GM23338 (cell line): ENCODE measurements at regions not wholly inside any gene's neighbourhood (a gene's known extent, or its start where the extent isn't known, plus 50 kb on each side); places are given as distances from the start of the nearest gene placed in this dataset.

ENCODE experiments used
- ATAC-seq: fragments of 200-7000 bp; cut with Tn5 transposase; 3 replicates; pipeline ENCODE4 v1.9.1; 2020
- DNase-seq: peaks from one replicate; pipeline ENCODE4 v3.0.0-alpha.2; 2015; ENCODE audit warnings: low spot score
- H2AFZ ChIP-seq: fragments of 200-600 bp; sonication (generic); 2 replicates; pipeline ENCODE4 v1.8.0; 2016; ENCODE audit warnings: antibody characterized with exemption, mild to moderate bottlenecking, moderate library complexity
- H3F3A ChIP-seq: fragments of 200-600 bp; sonication (generic); replicated peaks from 2 replicates; pipeline ENCODE4 v1.8.0; 2017; ENCODE audit warnings: antibody characterized with exemption, mixed run types, low read depth
- H3K27ac ChIP-seq: fragments of 200-600 bp; sonication (generic); 2 replicates; pipeline ENCODE4 v1.6.1; 2016; ENCODE audit warnings: low read depth
- H3K27me3 ChIP-seq: fragments of 200-600 bp; sonication (generic); 2 replicates; pipeline ENCODE4 v1.8.0; 2016; ENCODE audit warnings: mild to moderate bottlenecking, mixed run types, moderate library complexity; ENCODE audit not compliant: insufficient read depth
- H3K36me3 ChIP-seq: fragments of 200-600 bp; sonication (generic); 2 replicates; pipeline ENCODE4 v1.8.0; 2016; ENCODE audit warnings: mild to moderate bottlenecking; ENCODE audit not compliant: insufficient read depth
- H3K4me1 ChIP-seq: fragments of 200-600 bp; sonication (generic); 2 replicates; pipeline ENCODE4 v1.8.0; 2016; ENCODE audit warnings: mild to moderate bottlenecking, moderate library complexity; ENCODE audit not compliant: insufficient read depth
- H3K4me2 ChIP-seq: fragments of 200-600 bp; sonication (generic); 2 replicates; pipeline ENCODE4 v1.7.1; 2017; ENCODE audit warnings: mixed run types
- H3K4me3 ChIP-seq: fragments of 200-600 bp; sonication (generic); 2 replicates; pipeline ENCODE4 v1.6.1; 2016; ENCODE audit warnings: mixed run types
- H3K79me2 ChIP-seq: fragments of 200-600 bp; sonication (generic); replicated peaks from 2 replicates; pipeline ENCODE4 v1.8.0; 2017; ENCODE audit warnings: mild to moderate bottlenecking; ENCODE audit not compliant: insufficient read depth
- H3K9me2 ChIP-seq: fragments of 200-600 bp; sonication (generic); 2 replicates; pipeline ENCODE4 v1.8.0; 2017; ENCODE audit not compliant: insufficient read depth
- H4K20me1 ChIP-seq: fragments of 200-600 bp; sonication (generic); replicated peaks from 2 replicates; pipeline ENCODE4 v1.8.0; 2017; ENCODE audit warnings: mild to moderate bottlenecking; ENCODE audit not compliant: insufficient read depth
- H3K27ac Mint-ChIP-seq: 2 replicates; pipeline ENCODE4 v1.8.0; 2020; ENCODE audit warnings: inconsistent platforms, mild to moderate bottlenecking, moderate library complexity, mixed read lengths
- H3K27me3 Mint-ChIP-seq: 3 replicates; pipeline ENCODE4 v1.8.0; 2022; ENCODE audit warnings: low read depth, mild to moderate bottlenecking, moderate library complexity, mixed read lengths, inconsistent platforms; ENCODE audit not compliant: insufficient read depth, poor library complexity
- H3K36me3 Mint-ChIP-seq: 3 replicates; pipeline ENCODE4 v1.8.0; 2021; ENCODE audit warnings: low read depth, mild to moderate bottlenecking, inconsistent platforms, moderate library complexity, mixed read lengths
- H3K4me1 Mint-ChIP-seq: 3 replicates; pipeline ENCODE4 v1.8.0; 2020; ENCODE audit warnings: mild to moderate bottlenecking, inconsistent platforms, mixed read lengths
- H3K4me3 Mint-ChIP-seq: 3 replicates; pipeline ENCODE4 v1.8.0; 2021; ENCODE audit warnings: moderate library complexity, mild to moderate bottlenecking, inconsistent platforms, mixed read lengths
- H3K9me3 Mint-ChIP-seq: 3 replicates; pipeline ENCODE4 v1.8.0; 2020; ENCODE audit warnings: moderate library complexity, mild to moderate bottlenecking, inconsistent platforms, mixed read lengths
- EZH2 ChIP-seq: fragments of 200-600 bp; sonication (generic); IDR thresholded peaks from one replicate; pipeline ENCODE4 v1.8.0; 2017; ENCODE audit warnings: antibody characterized with exemption, mild to moderate bottlenecking, low read depth; ENCODE audit not compliant: unreplicated experiment
- JUNB ChIP-seq: IDR thresholded peaks from one replicate; pipeline ENCODE4 v1.6.1; 2016; ENCODE audit warnings: antibody characterized with exemption; ENCODE audit not compliant: unreplicated experiment
- NANOG ChIP-seq: IDR thresholded peaks from 2 replicates; pipeline ENCODE4 v1.6.1; 2016; ENCODE audit warnings: antibody characterized with exemption, borderline replicate concordance
- STAT1 ChIP-seq: IDR thresholded peaks from one replicate; pipeline ENCODE4 v1.6.1; 2016; ENCODE audit warnings: antibody characterized with exemption; ENCODE audit not compliant: unreplicated experiment
- ZNF114 ChIP-seq: fragments of 250-450 bp; sonication (Bioruptor Pico); IDR thresholded peaks from 2 replicates; pipeline ENCODE4 v1.5.0; 2020; ENCODE audit warnings: mild to moderate bottlenecking, moderate library complexity
- ZNF331 ChIP-seq: fragments of 250-450 bp; sonication (Bioruptor Pico); IDR thresholded peaks from 2 replicates; pipeline ENCODE4 v1.5.0; 2020; ENCODE audit warnings: low read depth, mild to moderate bottlenecking, moderate library complexity
- TF ChIP-seq, protein P1 (sequence below): IDR thresholded peaks from 2 replicates; pipeline ENCODE4 v1.6.1; 2016; ENCODE audit warnings: antibody characterized with exemption
- TF ChIP-seq, protein P2 (sequence below): fragments of 250-450 bp; sonication (Bioruptor Pico); IDR thresholded peaks from 2 replicates; pipeline ENCODE4 v1.5.0; 2020; ENCODE audit warnings: mild to moderate bottlenecking, moderate library complexity

DNA sequence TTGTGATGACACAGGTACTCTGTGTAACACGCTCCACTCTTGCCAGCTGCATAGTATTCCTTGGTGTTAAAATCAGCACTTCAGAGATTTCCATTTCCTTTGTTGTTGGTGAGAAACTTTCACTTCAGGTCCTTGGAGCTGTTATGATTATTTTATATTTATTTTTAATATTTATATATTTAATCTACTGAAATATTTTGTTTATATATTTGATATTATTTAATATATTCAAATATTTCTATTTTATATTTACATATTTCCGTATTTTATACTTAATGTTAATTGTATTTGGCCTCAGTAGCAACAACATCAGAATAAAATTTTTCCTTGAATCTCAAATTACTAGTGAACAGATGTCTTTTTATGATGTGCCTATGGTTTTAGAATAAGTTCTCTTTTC is 225.3 kb downstream of the MAGEB17 start:
- Histone ChIP-seq H2AFZ (no peak overlapping the region), H3K9me2 (no peaks in the 10 kb centered on the region), H3K36me3 (peaks cover 4% of the 10 kb centered on the region; the same call in 1 of the 2 replicates), H3K4me1 (peaks cover 14% of the 10 kb centered on the region; the same call in 1 of the 2 replicates), H3K4me3 (no peak overlapping the region), H3K4me2 (no peak overlapping the region), H3F3A (no peaks in the 10 kb centered on the region), H3K27me3 (no peaks in the 10 kb centered on the region), H3K79me2 (no peaks in the 10 kb centered on the region), H4K20me1 (no peaks in the 10 kb centered on the region), H3K27ac (no peak overlapping the region)
- no peak overlapping the region for H3K27ac Mint-ChIP-seq
- H3K27me3 Mint-ChIP-seq = no peaks in the 10 kb centered on the region
- H3K4me3 Mint-ChIP-seq = no peak overlapping the region
- TF ChIP-seq, protein P1, sequence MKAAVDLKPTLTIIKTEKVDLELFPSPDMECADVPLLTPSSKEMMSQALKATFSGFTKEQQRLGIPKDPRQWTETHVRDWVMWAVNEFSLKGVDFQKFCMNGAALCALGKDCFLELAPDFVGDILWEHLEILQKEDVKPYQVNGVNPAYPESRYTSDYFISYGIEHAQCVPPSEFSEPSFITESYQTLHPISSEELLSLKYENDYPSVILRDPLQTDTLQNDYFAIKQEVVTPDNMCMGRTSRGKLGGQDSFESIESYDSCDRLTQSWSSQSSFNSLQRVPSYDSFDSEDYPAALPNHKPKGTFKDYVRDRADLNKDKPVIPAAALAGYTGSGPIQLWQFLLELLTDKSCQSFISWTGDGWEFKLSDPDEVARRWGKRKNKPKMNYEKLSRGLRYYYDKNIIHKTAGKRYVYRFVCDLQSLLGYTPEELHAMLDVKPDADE = no peak
- TF ChIP-seq, protein P2, sequence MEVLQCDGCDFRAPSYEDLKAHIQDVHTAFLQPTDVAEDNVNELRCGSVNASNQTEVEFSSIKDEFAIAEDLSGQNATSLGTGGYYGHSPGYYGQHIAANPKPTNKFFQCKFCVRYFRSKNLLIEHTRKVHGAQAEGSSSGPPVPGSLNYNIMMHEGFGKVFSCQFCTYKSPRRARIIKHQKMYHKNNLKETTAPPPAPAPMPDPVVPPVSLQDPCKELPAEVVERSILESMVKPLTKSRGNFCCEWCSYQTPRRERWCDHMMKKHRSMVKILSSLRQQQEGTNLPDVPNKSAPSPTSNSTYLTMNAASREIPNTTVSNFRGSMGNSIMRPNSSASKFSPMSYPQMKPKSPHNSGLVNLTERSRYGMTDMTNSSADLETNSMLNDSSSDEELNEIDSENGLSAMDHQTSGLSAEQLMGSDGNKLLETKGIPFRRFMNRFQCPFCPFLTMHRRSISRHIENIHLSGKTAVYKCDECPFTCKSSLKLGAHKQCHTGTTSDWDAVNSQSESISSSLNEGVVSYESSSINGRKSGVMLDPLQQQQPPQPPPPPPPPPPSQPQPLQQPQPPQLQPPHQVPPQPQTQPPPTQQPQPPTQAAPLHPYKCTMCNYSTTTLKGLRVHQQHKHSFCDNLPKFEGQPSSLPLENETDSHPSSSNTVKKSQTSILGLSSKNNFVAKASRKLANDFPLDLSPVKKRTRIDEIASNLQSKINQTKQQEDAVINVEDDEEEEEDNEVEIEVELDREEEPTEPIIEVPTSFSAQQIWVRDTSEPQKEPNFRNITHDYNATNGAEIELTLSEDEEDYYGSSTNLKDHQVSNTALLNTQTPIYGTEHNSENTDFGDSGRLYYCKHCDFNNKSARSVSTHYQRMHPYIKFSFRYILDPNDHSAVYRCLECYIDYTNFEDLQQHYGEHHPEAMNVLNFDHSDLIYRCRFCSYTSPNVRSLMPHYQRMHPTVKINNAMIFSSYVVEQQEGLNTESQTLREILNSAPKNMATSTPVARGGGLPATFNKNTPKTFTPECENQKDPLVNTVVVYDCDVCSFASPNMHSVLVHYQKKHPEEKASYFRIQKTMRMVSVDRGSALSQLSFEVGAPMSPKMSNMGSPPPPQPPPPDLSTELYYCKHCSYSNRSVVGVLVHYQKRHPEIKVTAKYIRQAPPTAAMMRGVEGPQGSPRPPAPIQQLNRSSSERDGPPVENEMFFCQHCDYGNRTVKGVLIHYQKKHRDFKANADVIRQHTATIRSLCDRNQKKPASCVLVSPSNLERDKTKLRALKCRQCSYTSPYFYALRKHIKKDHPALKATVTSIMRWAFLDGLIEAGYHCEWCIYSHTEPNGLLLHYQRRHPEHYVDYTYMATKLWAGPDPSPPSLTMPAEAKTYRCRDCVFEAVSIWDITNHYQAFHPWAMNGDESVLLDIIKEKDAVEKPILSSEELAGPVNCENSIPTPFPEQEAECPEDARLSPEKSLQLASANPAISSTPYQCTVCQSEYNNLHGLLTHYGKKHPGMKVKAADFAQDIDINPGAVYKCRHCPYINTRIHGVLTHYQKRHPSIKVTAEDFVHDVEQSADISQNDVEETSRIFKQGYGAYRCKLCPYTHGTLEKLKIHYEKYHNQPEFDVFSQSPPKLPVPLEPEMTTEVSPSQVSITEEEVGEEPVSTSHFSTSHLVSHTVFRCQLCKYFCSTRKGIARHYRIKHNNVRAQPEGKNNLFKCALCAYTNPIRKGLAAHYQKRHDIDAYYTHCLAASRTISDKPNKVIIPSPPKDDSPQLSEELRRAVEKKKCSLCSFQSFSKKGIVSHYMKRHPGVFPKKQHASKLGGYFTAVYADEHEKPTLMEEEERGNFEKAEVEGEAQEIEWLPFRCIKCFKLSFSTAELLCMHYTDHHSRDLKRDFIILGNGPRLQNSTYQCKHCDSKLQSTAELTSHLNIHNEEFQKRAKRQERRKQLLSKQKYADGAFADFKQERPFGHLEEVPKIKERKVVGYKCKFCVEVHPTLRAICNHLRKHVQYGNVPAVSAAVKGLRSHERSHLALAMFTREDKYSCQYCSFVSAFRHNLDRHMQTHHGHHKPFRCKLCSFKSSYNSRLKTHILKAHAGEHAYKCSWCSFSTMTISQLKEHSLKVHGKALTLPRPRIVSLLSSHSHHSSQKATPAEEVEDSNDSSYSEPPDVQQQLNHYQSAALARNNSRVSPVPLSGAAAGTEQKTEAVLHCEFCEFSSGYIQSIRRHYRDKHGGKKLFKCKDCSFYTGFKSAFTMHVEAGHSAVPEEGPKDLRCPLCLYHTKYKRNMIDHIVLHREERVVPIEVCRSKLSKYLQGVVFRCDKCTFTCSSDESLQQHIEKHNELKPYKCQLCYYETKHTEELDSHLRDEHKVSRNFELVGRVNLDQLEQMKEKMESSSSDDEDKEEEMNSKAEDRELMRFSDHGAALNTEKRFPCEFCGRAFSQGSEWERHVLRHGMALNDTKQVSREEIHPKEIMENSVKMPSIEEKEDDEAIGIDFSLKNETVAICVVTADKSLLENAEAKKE (CRISPR knock-in tag) = no peak
- TF ChIP-seq JUNB (no peak), EZH2 (no peak), NANOG (no peak), STAT1 (no peak), ZNF114 (CRISPR knock-in tag) (no peak), ZNF331 (no peak)
- ATAC-seq (no peak), DNase-seq (no peak)
- 0 out of 3 replicates have a peak, but pooled peaks cover 3% of the 10 kb centered on the region for H3K9me3 Mint-ChIP-seq
- H3K36me3 Mint-ChIP-seq = peaks cover 4% of the 10 kb centered on the region; the same call in 1 of the 3 replicates
- H3K4me1 Mint-ChIP-seq = peaks cover 15% of the 10 kb centered on the region
